ENCODE measurements at regions not wholly inside any gene's neighbourhood (a gene's known extent, or its start where the extent isn't known, plus 50 kb on each side); places are given as distances from the start of the nearest gene placed in this dataset.

DNA sequence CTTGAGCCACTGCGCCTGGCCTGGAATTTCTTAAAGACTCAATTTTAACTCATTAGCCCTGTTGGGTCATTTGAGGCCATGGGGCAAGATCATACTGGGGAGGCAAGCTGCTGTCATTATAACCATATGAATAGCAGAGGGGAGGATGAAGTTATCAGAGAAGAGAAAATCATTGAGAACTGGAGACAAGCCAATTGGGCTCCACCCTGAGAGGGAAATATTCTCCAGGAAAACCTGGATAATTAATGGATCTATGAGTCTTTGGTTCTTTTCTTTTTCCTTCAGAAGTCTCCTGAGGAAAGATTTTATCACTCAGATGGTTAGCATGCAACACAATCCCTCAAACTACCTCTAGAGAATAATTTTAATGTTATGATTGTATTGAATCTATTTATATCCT lies 569.6 kb upstream of the TUSC1 start:
- TF ChIP-seq CTCF (IDR thresholded peaks at IDR 0.05) (no peak), POLR2A (IDR thresholded peaks at IDR 0.05) (no peak), POLR2AphosphoS5 (IDR thresholded peaks at IDR 0.05) (no peak)

Measured in breast epithelium (tissue), 3 donors.